KMS-11 (cell line): ENCODE measurements at regions not wholly inside any gene's neighbourhood (a gene's known extent, or its start where the extent isn't known, plus 50 kb on each side); places are given as distances from the start of the nearest gene placed in this dataset.

Source experiments
- H2AFZ ChIP-seq: fragments of 200-600 bp; sonication (generic); 2 replicates; pipeline ENCODE4 v1.6.1; 2016; ENCODE audit warnings: antibody characterized with exemption, mixed run types, low read depth
- H3K27ac ChIP-seq: fragments of 200-600 bp; sonication (generic); 2 replicates; pipeline ENCODE4 v1.6.1; 2016; ENCODE audit warnings: mild to moderate bottlenecking, mixed run types
- H3K27me3 ChIP-seq: fragments of 200-600 bp; sonication (generic); 2 replicates; pipeline ENCODE4 v1.6.1; 2017; ENCODE audit warnings: mild to moderate bottlenecking, low read depth, mixed run types, moderate library complexity; ENCODE audit not compliant: insufficient read depth
- H3K36me3 ChIP-seq: fragments of 200-600 bp; sonication (generic); 2 replicates; pipeline ENCODE4 v1.6.1; 2017; ENCODE audit warnings: mild to moderate bottlenecking, mixed run types; ENCODE audit not compliant: insufficient read depth
- H3K4me1 ChIP-seq: fragments of 200-600 bp; sonication (generic); 2 replicates; pipeline ENCODE4 v1.6.1; 2016; ENCODE audit warnings: mild to moderate bottlenecking, low read depth, mixed run types; ENCODE audit not compliant: poor library complexity, severe bottlenecking
- H3K4me2 ChIP-seq: fragments of 200-600 bp; sonication (generic); 2 replicates; pipeline ENCODE4 v1.7.0; 2016; ENCODE audit warnings: mild to moderate bottlenecking, mixed run types
- H3K4me3 ChIP-seq: fragments of 200-600 bp; sonication (generic); IDR thresholded peaks from 2 replicates; pipeline ENCODE4 v1.6.1; 2017; ENCODE audit warnings: low read depth, low read length, mixed read lengths; ENCODE audit not compliant: insufficient read depth
- H3K79me2 ChIP-seq: fragments of 200-600 bp; sonication (generic); 2 replicates; pipeline ENCODE4 v1.6.1; 2016; ENCODE audit warnings: low read depth, mixed run types; ENCODE audit not compliant: insufficient read depth
- H3K9ac ChIP-seq: fragments of 200-600 bp; sonication (generic); 2 replicates; pipeline ENCODE4 v1.6.1; 2016; ENCODE audit warnings: mild to moderate bottlenecking, mixed run types
- H4K20me1 ChIP-seq: fragments of 200-600 bp; sonication (generic); 2 replicates; pipeline ENCODE4 v1.6.1; 2016; ENCODE audit warnings: mild to moderate bottlenecking, mixed run types; ENCODE audit not compliant: insufficient read depth
- CTCF ChIP-seq: fragments of 200-600 bp; sonication (generic); conservative IDR thresholded peaks from 2 replicates; pipeline ENCODE4 v1.6.1; 2017; ENCODE audit warnings: low read depth, mild to moderate bottlenecking, antibody characterized with exemption, low read length, moderate library complexity, mixed read lengths

- H3K27ac ChIP-seq, result no peak overlapping the region
These were observed 72.7 kb upstream of the UBE2E3 start for GRCh38 chr2:180907731-180908130.

GRCh38 chr2:180905461-180905860 lies 74.9 kb upstream of the UBE2E3 start:
- H3K27me3 ChIP-seq, result no peaks in the 10 kb centered on the region
- H3K27ac ChIP-seq, result no peak overlapping the region
- H3K9ac ChIP-seq, result no peak overlapping the region
- no peaks in the 10 kb centered on the region for H3K4me1 ChIP-seq
- H3K79me2 ChIP-seq, result no peaks in the 10 kb centered on the region
- H4K20me1 ChIP-seq, result no peaks in the 10 kb centered on the region
- no peak overlapping the region for H3K4me2 ChIP-seq
- no peak overlapping the region for H3K4me3 ChIP-seq
- no peaks in the 10 kb centered on the region for H3K36me3 ChIP-seq
- H2AFZ ChIP-seq, result no peak overlapping the region
- no peak for TF ChIP-seq CTCF

More at GRCh38 chr2:180907731-180908130, 72.7 kb upstream of the UBE2E3 start:
- no peaks in the 10 kb centered on the region for H3K4me1 ChIP-seq
- H3K36me3 ChIP-seq, result no peaks in the 10 kb centered on the region
- H3K79me2 ChIP-seq, result no peaks in the 10 kb centered on the region
- no peak overlapping the region for H3K9ac ChIP-seq
- no peaks in the 10 kb centered on the region for H3K27me3 ChIP-seq
- no peaks in the 10 kb centered on the region for H4K20me1 ChIP-seq
- no peak overlapping the region for H2AFZ ChIP-seq
- TF ChIP-seq CTCF, result no peak
- H3K4me2 ChIP-seq, result no peak overlapping the region
- no peak overlapping the region for H3K4me3 ChIP-seq

GRCh38 chr2:180905002-180905401 lies 75.4 kb upstream of the UBE2E3 start:
- H3K27me3 ChIP-seq, result no peaks in the 10 kb centered on the region
- no peaks in the 10 kb centered on the region for H4K20me1 ChIP-seq
- H3K9ac ChIP-seq, result no peak overlapping the region
- H3K27ac ChIP-seq, result no peak overlapping the region
- H3K4me3 ChIP-seq, result no peak overlapping the region
- no peak for TF ChIP-seq CTCF
- no peaks in the 10 kb centered on the region for H3K79me2 ChIP-seq
- no peak overlapping the region for H2AFZ ChIP-seq
- no peaks in the 10 kb centered on the region for H3K36me3 ChIP-seq
- H3K4me2 ChIP-seq, result no peak overlapping the region
- no peaks in the 10 kb centered on the region for H3K4me1 ChIP-seq

GRCh38 chr2:180901331-180901730 lies 79.1 kb upstream of the UBE2E3 start:
- Histone ChIP-seq H3K4me3 (no peak overlapping the region), H2AFZ (no peak overlapping the region), H3K9ac (no peak overlapping the region), H3K36me3 (no peaks in the 10 kb centered on the region), H3K4me2 (no peak overlapping the region), H3K79me2 (no peaks in the 10 kb centered on the region), H3K27ac (no peak overlapping the region), H3K4me1 (no peaks in the 10 kb centered on the region), H4K20me1 (no peaks in the 10 kb centered on the region), H3K27me3 (no peaks in the 10 kb centered on the region)
- TF ChIP-seq CTCF, result no peak
